GM19099 (cell line): ENCODE measurements at regions not wholly inside any gene's neighbourhood (a gene's known extent, or its start where the extent isn't known, plus 50 kb on each side); places are given as distances from the start of the nearest gene placed in this dataset.

Experiments used
- POLR2A ChIP-seq: IDR thresholded peaks from 3 replicates; pipeline ENCODE4 v1.6.1; 2011; ENCODE audit warnings: low read depth; ENCODE audit not compliant: insufficient read length; ENCODE audit errors: extremely low read depth

- no peak for TF ChIP-seq POLR2A
These were observed 390.1 kb downstream of the ANKRD50 start for GRCh38 chr4:124322234-124323065.

GRCh38 chr4:124325690-124326089, 386.8 kb downstream of the ANKRD50 start:
- no peak for TF ChIP-seq POLR2A

DNA sequence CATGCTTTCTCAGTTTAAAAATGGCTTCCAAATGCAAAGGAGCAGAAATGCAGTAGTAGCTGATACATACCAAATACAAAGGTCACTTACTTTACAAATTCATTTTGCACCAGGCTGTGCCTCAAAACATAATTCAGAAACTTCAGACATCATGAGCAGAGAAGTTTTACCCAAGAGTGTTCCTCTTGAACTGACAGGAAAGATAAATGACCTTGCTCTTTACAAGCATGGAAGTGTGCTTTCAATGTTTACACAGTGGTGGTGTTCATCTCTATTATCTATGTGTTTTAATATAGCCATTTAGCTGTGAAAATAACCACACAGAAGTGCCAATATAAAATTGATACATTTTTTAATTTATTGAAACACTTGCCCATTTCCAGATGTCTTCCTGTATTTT, 383.4 kb downstream of the ANKRD50 start:
- no peak for TF ChIP-seq POLR2A

DNA sequence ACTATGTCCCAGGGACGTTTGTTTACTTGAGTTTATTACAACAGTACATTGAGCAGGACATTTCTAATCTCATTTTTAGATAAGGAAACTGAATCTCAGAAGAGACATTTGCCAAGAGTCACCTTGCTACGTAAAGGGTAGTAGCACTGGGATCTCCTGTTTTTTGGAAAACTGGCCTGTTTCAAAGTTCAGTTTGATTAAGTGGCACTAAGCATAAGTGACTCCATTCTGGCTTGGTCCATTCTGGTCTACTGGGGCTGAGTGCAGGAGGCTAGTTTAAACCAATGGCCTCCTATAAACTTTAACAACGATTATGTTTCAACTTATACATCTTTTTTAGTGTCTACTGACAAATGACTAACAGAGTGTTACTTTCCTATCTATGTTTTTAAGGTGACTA, 382.5 kb downstream of the ANKRD50 start:
- TF ChIP-seq POLR2A: no peak

GRCh38 chr4:124331781-124332180, 380.8 kb downstream of the ANKRD50 start:
- TF ChIP-seq POLR2A: no peak

DNA sequence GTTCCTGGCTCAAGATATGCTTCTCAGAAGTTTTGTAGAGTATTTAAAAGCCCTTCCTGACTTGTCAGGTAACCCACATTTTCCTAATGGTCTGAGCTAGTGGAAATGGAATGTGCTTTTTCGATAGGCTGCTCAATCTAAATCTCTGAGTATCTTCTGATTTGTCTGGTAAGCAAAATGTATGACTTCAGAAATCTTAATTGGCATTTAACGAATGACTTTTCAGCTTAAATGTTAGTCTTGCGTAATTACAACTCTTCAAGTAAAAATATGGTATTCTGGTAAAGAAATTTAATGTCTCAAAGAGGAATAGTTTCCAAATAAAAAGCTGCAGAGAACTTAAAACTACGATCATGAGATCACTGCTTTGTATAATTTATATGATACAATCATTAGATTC, 379.1 kb downstream of the ANKRD50 start:
- no peak for TF ChIP-seq POLR2A

GRCh38 chr4:124334119-124334518, 378.4 kb downstream of the ANKRD50 start:
- TF ChIP-seq POLR2A: no peak

DNA sequence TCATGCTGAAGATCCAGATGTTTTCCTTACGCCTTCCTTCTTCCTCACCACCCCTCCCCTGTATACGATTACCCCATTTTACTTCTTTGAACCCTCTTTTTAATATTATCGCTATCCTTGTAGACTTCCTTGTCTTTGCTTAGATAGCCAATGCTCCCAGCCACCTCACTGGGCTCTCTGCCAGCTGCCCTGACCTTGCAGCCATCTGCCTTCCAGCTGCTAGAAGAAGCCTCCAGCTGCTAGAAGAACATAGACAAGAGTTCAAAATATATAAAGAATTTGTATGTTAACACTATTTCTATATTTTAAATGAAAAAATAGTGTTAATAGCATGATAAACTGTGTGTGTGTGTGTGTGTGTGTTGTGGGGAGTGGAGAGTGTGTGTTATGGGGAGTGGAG, 374.7 kb downstream of the ANKRD50 start:
- no peak for TF ChIP-seq POLR2A

DNA sequence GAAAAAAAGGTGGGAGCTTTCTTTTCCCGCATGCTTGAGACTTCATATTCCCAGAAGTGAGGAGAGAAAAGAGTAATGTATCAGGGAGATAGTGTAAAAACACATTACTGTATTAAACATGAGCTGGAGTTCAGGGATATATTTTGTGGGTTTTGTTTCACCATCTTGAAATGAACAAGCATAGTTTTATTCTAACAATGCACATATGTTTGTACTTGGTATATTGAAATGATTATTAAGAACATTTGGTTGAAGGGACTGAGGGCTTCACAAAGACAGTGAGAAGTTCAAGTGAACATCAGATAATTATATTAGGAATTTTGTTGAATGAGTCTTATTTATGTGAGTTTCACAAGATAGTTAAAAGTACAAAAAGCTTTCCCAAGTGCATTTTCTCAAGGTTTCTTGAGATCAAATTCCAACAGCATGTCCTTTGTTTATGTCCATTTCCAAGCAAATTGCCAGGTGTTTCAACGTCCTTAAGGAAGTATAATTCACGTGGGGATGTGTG, 368.8 kb downstream of the ANKRD50 start:
- no peak for TF ChIP-seq POLR2A

DNA sequence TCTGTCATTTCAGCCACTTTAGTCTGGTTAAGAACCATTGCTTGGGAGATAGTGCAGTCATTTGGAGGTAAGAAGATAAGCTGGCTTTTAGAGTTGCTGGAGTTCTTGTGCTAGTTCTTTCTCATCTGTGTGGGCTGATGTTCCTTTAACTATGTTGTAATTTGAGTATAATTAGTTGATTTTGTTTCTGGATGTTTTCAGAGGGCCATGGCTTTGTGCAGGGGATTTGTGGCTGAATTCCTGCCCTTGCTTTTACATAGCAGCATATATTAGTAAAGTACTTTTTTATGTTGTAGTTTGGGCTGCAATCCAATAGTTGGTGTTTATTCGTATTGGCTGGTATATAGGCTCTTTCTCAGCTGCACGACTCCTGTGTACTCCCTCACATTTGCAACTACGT, 339.6 kb downstream of the ANKRD50 start:
- TF ChIP-seq POLR2A: no peak

GRCh38 chr4:124386163-124386562, 326.4 kb downstream of the ANKRD50 start:
- TF ChIP-seq POLR2A: no peak

DNA sequence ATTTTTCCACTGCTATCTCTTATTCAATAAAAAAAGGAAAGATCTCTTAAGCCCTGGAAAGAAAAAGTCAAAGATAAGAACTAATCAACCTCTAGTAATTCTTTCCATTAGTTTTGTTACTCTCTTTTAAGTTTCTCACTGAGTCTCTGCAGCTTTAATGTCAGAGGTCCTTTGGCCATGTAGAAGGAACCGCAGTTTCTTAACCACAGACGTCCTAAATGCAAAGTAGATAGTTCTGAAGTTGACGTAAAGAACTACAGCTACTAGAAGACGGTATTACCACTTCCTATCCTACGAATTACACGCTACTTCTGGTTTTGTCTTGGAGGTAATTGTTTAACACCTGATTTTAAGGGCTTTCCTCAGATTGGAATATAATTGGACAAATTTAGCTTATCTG, 325.9 kb downstream of the ANKRD50 start:
- TF ChIP-seq POLR2A: no peak

DNA sequence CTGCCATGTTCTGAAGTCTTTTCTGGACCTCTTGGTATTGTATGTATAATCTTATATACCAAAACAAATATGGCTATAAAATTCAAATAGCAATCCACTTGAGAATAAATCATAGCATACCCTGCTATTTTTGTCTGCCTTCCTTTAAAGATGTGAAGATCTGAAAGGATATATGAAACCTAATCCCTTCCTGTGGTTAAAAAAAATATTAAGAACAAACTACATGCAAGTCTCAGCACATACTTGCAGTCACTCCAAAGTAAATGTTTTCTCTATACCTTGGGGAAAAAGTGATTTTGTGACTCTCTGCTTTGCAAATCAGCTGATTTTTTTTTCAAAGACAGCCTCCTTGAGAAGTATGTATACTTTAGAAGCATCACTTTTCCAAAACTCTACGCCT, 322.9 kb downstream of the ANKRD50 start:
- TF ChIP-seq POLR2A: no peak

- TF ChIP-seq POLR2A: no peak
These were observed 321.7 kb downstream of the ANKRD50 start for GRCh38 chr4:124390861-124391260.

DNA sequence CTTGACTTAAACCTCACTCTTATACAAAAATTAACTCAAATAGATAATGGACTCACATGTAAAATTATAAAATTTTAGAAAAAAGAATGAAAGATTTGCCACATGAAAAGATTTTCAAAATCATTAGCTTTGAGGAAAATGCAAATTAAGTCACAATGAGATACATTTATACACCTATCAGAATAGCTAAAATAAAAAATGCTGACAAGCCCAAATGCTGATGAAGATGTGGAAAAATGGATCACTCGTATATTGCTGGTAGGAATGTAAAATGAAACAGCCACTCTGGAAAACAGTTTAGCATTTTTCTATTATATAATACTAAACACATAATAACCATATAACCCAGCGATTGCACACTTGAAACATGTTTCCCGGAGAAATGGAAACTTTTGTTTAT, 316.2 kb downstream of the ANKRD50 start:
- TF ChIP-seq POLR2A: no peak

- TF ChIP-seq POLR2A: no peak
These were observed 310.9 kb downstream of the ANKRD50 start for GRCh38 chr4:124401606-124402005.

DNA sequence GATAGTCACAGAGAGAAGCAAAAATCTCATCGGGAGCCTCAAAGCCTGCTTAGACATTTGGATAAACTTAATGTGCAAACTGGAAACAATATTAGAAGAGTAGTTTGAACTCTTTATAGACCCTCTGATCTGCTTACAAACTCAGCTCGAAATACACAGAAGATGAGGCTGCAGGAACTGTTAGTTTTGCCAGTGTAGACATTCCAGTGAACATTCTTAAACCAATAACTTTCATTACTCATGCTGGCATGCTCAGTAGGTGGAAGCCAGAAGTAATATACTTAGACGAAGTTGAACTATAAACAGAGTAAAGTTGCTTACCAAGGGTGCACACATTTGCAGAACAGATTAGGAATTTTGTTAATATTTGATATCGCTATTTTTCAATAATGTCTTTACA, 303.5 kb downstream of the ANKRD50 start:
- TF ChIP-seq POLR2A: no peak
